ENCODE measurements at regions not wholly inside any gene's neighbourhood (a gene's known extent, or its start where the extent isn't known, plus 50 kb on each side); places are given as distances from the start of the nearest gene placed in this dataset.

DNA sequence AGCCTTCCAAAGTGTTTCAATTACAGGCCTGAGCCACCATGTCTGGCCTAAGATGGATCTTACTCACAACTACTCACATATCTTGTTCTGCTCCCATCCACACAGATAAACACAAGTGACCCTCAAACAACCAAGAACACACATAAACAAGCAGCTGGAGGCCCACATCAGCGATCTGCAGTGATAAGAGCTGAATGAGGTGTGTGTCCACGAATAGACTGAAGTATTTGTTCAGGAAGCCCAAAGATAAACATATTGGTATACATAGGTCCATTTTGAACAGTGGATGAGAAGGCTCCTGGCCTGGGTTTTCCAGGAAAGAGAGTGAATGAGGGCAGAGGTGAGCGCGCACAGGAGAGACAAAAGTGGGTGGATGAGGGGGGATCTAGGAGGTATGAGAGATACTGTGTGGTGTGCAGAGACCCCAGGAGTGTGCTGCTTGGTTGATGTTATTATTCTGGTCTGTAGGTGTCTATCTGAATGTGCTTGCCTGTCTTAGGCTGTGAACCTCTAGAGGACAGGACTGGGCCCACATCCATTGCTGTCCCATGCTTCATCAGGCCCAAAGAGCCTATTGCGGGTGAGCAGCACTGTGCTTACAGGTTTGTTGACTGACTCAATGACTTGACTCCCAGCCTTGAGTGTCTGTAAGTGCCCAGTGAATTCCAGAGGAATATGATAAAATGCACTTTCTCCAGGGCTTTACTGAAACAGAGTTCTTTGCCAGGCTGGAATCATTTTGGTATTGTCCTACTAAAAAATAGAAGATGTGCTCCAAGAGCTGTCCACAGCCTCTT is 79.9 kb upstream of the ATP1A1 start (continued):
- TF ChIP-seq, protein P1, sequence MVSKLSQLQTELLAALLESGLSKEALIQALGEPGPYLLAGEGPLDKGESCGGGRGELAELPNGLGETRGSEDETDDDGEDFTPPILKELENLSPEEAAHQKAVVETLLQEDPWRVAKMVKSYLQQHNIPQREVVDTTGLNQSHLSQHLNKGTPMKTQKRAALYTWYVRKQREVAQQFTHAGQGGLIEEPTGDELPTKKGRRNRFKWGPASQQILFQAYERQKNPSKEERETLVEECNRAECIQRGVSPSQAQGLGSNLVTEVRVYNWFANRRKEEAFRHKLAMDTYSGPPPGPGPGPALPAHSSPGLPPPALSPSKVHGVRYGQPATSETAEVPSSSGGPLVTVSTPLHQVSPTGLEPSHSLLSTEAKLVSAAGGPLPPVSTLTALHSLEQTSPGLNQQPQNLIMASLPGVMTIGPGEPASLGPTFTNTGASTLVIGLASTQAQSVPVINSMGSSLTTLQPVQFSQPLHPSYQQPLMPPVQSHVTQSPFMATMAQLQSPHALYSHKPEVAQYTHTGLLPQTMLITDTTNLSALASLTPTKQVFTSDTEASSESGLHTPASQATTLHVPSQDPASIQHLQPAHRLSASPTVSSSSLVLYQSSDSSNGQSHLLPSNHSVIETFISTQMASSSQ (IDR thresholded peaks at IDR 0.05; ENCODE audit: low read depth) = peak; percentile 72
- TF ChIP-seq, protein P1 (CRISPR knock-in tag; IDR thresholded peaks at IDR 0.05; ENCODE audit: borderline replicate concordance) = peak; percentile 88; the same call in 1 of the 2 replicates
- TF ChIP-seq HDAC1 (CRISPR knock-in tag; IDR thresholded peaks at IDR 0.05) (peak; percentile 93), ZNF670 (CRISPR knock-in tag; IDR thresholded peaks at IDR 0.05; ENCODE audit: borderline replicate concordance) (peak; percentile 88), ZNF563 (CRISPR knock-in tag; IDR thresholded peaks at IDR 0.05) (no peak), NR2F2 (IDR thresholded peaks at IDR 0.05; ENCODE audit: borderline replicate concordance, low read depth) (peak; percentile 97), KLF6 (CRISPR knock-in tag; IDR thresholded peaks at IDR 0.05) (0 out of 2 replicates have a peak, but pooled peaks have one; percentile 41), PITX1 (CRISPR knock-in tag; IDR thresholded peaks at IDR 0.05) (peak; percentile 92), GATAD2A (CRISPR knock-in tag; IDR thresholded peaks at IDR 0.05) (peak; percentile 98), MEF2D (CRISPR knock-in tag; IDR thresholded peaks at IDR 0.05) (peak; percentile 99), ZNF772 (CRISPR knock-in tag; IDR thresholded peaks at IDR 0.05) (peak; percentile 79), SAP130 (CRISPR knock-in tag; IDR thresholded peaks at IDR 0.05; ENCODE audit: low read depth) (peak; percentile 78), ZNF775 (CRISPR knock-in tag; IDR thresholded peaks at IDR 0.05; ENCODE audit: borderline replicate concordance) (no peak), KAT2B (IDR thresholded peaks at IDR 0.05; ENCODE audit: borderline replicate concordance, low read depth, low read length) (no peak), ARNT2 (CRISPR knock-in tag; IDR thresholded peaks at IDR 0.05; ENCODE audit: low read depth) (peak; percentile 64; the same call in 1 of the 2 replicates)
- TF ChIP-seq, protein P2, sequence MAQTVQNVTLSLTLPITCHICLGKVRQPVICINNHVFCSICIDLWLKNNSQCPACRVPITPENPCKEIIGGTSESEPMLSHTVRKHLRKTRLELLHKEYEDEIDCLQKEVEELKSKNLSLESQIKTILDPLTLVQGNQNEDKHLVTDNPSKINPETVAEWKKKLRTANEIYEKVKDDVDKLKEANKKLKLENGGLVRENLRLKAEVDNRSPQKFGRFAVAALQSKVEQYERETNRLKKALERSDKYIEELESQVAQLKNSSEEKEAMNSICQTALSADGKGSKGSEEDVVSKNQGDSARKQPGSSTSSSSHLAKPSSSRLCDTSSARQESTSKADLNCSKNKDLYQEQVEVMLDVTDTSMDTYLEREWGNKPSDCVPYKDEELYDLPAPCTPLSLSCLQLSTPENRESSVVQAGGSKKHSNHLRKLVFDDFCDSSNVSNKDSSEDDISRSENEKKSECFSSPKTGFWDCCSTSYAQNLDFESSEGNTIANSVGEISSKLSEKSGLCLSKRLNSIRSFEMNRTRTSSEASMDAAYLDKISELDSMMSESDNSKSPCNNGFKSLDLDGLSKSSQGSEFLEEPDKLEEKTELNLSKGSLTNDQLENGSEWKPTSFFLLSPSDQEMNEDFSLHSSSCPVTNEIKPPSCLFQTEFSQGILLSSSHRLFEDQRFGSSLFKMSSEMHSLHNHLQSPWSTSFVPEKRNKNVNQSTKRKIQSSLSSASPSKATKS (CRISPR knock-in tag; IDR thresholded peaks at IDR 0.05) = 0 out of 2 replicates have a peak, but pooled peaks have one; percentile 45
- TF ChIP-seq, protein P3, sequence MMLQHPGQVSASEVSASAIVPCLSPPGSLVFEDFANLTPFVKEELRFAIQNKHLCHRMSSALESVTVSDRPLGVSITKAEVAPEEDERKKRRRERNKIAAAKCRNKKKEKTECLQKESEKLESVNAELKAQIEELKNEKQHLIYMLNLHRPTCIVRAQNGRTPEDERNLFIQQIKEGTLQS (CRISPR knock-in tag; IDR thresholded peaks at IDR 0.05) = no peak
- TF ChIP-seq, protein P4, sequence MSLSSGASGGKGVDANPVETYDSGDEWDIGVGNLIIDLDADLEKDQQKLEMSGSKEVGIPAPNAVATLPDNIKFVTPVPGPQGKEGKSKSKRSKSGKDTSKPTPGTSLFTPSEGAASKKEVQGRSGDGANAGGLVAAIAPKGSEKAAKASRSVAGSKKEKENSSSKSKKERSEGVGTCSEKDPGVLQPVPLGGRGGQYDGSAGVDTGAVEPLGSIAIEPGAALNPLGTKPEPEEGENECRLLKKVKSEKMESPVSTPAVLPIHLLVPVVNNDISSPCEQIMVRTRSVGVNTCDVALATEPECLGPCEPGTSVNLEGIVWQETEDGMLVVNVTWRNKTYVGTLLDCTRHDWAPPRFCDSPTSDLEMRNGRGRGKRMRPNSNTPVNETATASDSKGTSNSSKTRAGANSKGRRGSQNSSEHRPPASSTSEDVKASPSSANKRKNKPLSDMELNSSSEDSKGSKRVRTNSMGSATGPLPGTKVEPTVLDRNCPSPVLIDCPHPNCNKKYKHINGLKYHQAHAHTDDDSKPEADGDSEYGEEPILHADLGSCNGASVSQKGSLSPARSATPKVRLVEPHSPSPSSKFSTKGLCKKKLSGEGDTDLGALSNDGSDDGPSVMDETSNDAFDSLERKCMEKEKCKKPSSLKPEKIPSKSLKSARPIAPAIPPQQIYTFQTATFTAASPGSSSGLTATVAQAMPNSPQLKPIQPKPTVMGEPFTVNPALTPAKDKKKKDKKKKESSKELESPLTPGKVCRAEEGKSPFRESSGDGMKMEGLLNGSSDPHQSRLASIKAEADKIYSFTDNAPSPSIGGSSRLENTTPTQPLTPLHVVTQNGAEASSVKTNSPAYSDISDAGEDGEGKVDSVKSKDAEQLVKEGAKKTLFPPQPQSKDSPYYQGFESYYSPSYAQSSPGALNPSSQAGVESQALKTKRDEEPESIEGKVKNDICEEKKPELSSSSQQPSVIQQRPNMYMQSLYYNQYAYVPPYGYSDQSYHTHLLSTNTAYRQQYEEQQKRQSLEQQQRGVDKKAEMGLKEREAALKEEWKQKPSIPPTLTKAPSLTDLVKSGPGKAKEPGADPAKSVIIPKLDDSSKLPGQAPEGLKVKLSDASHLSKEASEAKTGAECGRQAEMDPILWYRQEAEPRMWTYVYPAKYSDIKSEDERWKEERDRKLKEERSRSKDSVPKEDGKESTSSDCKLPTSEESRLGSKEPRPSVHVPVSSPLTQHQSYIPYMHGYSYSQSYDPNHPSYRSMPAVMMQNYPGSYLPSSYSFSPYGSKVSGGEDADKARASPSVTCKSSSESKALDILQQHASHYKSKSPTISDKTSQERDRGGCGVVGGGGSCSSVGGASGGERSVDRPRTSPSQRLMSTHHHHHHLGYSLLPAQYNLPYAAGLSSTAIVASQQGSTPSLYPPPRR (CRISPR knock-in tag; IDR thresholded peaks at IDR 0.05; ENCODE audit: borderline replicate concordance) = peak; percentile 100
